ENCODE measurements at regions not wholly inside any gene's neighbourhood (a gene's known extent, or its start where the extent isn't known, plus 50 kb on each side); places are given as distances from the start of the nearest gene placed in this dataset.

GRCh38 chr3:113088616-113089015 lies 97.8 kb downstream of the GTPBP8 start:
- no peak for TF ChIP-seq CTCF (IDR thresholded peaks at IDR 0.05)
- TF ChIP-seq POLR2A (IDR thresholded peaks at IDR 0.05): no peak

All from esophagus squamous epithelium (tissue), 4 donors.